Panc1 (cell line): ENCODE measurements at regions not wholly inside any gene's neighbourhood (a gene's known extent, or its start where the extent isn't known, plus 50 kb on each side); places are given as distances from the start of the nearest gene placed in this dataset.

Experiments used
- POLR2AphosphoS5 ChIP-seq: IDR thresholded peaks from 2 replicates; pipeline ENCODE4 v1.6.1; 2012; ENCODE audit warnings: mild to moderate bottlenecking, low read depth, low read length, moderate library complexity
- SIN3A ChIP-seq: IDR thresholded peaks from 2 replicates; pipeline ENCODE4 v1.6.1; 2012; ENCODE audit warnings: low read depth, mild to moderate bottlenecking, low read length, moderate library complexity, borderline replicate concordance; ENCODE audit not compliant: insufficient read depth
- TCF7L2 ChIP-seq: IDR thresholded peaks from 2 replicates; pipeline ENCODE4 v1.6.1; 2011; ENCODE audit warnings: mild to moderate bottlenecking, low read depth, low read length, inconsistent platforms
- TF ChIP-seq, protein P1 (sequence below): fragments of 450-650 bp; IDR thresholded peaks from 2 replicates; pipeline ENCODE4 v1.5.1; 2017; ENCODE audit warnings: mild to moderate bottlenecking
- TF ChIP-seq, protein P2 (sequence below), 2 experiments: IDR thresholded peaks; 2 replicates each; pipeline ENCODE4 v1.6.1; 2011 to 2012; ENCODE audit warnings: low read depth in 2 of 2, control low read depth in 1 of 2, low read length in 1 of 2, mild to moderate bottlenecking in 1 of 2, moderate library complexity in 1 of 2; ENCODE audit not compliant: insufficient read depth in 1 of 2

DNA sequence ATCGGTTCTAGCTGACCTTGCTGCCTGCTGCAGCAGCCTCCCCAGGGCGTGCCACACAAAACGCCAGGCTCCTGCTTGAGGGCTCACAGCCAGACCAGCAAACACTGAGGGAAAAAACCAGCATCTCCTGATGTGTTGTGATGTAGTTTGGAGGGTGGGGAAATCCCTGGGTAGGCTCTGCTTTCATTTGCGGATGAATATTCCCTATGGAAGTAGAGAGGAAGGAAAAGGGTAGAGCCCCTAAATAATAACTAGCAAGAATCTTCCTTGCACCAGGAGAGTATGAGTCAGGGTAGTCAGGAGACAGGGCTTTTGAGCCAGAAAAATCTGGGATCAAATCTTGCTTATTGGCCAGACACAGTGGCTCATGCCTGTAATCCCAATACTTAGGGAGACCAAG is 545.3 kb downstream of the RFC3 start:
- TF ChIP-seq, protein P1, sequence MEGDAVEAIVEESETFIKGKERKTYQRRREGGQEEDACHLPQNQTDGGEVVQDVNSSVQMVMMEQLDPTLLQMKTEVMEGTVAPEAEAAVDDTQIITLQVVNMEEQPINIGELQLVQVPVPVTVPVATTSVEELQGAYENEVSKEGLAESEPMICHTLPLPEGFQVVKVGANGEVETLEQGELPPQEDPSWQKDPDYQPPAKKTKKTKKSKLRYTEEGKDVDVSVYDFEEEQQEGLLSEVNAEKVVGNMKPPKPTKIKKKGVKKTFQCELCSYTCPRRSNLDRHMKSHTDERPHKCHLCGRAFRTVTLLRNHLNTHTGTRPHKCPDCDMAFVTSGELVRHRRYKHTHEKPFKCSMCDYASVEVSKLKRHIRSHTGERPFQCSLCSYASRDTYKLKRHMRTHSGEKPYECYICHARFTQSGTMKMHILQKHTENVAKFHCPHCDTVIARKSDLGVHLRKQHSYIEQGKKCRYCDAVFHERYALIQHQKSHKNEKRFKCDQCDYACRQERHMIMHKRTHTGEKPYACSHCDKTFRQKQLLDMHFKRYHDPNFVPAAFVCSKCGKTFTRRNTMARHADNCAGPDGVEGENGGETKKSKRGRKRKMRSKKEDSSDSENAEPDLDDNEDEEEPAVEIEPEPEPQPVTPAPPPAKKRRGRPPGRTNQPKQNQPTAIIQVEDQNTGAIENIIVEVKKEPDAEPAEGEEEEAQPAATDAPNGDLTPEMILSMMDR = no peak
- no peak for TF ChIP-seq SIN3A
- TF ChIP-seq POLR2AphosphoS5 = no peak
- no peak for TF ChIP-seq TCF7L2
- TF ChIP-seq, protein P2, sequence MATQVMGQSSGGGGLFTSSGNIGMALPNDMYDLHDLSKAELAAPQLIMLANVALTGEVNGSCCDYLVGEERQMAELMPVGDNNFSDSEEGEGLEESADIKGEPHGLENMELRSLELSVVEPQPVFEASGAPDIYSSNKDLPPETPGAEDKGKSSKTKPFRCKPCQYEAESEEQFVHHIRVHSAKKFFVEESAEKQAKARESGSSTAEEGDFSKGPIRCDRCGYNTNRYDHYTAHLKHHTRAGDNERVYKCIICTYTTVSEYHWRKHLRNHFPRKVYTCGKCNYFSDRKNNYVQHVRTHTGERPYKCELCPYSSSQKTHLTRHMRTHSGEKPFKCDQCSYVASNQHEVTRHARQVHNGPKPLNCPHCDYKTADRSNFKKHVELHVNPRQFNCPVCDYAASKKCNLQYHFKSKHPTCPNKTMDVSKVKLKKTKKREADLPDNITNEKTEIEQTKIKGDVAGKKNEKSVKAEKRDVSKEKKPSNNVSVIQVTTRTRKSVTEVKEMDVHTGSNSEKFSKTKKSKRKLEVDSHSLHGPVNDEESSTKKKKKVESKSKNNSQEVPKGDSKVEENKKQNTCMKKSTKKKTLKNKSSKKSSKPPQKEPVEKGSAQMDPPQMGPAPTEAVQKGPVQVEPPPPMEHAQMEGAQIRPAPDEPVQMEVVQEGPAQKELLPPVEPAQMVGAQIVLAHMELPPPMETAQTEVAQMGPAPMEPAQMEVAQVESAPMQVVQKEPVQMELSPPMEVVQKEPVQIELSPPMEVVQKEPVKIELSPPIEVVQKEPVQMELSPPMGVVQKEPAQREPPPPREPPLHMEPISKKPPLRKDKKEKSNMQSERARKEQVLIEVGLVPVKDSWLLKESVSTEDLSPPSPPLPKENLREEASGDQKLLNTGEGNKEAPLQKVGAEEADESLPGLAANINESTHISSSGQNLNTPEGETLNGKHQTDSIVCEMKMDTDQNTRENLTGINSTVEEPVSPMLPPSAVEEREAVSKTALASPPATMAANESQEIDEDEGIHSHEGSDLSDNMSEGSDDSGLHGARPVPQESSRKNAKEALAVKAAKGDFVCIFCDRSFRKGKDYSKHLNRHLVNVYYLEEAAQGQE (IDR thresholded peaks at IDR 0.05; ENCODE audit: insufficient read depth in 1 of 2, low read depth in 2 of 2, low read length in 1 of 2) = no peak
